ENCODE measurements at regions not wholly inside any gene's neighbourhood (a gene's known extent, or its start where the extent isn't known, plus 50 kb on each side); places are given as distances from the start of the nearest gene placed in this dataset.

DNA sequence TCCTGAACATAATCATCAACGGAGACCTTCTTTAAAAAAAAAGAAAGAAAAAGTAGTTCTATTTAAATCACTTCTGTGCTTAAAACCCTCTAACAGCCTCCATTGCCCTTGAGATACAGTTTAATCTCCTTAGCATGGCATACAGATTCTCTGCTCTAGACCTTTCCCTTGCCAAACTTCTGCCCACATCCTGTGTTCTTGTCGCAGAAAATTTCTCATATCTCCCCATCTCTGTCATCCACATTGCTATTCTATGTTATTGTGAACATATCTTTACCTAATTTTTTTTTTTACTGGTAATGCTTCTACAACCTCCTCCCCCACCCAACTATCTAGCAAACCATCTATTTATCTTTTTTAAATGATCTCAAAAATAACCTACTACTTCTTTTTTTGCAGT, 135.7 kb upstream of the PROX1 start:
- no peak for DNase-seq (ENCODE audit: low spot score in 2 of 2)
- H3K27me3 ChIP-seq, result no peaks in the 10 kb centered on the region
- no peaks in the 10 kb centered on the region for H3K4me1 ChIP-seq
- WGBS, result 31% methylated on average over 2 of the region's 2 CpGs
- TF ChIP-seq, protein P1, sequence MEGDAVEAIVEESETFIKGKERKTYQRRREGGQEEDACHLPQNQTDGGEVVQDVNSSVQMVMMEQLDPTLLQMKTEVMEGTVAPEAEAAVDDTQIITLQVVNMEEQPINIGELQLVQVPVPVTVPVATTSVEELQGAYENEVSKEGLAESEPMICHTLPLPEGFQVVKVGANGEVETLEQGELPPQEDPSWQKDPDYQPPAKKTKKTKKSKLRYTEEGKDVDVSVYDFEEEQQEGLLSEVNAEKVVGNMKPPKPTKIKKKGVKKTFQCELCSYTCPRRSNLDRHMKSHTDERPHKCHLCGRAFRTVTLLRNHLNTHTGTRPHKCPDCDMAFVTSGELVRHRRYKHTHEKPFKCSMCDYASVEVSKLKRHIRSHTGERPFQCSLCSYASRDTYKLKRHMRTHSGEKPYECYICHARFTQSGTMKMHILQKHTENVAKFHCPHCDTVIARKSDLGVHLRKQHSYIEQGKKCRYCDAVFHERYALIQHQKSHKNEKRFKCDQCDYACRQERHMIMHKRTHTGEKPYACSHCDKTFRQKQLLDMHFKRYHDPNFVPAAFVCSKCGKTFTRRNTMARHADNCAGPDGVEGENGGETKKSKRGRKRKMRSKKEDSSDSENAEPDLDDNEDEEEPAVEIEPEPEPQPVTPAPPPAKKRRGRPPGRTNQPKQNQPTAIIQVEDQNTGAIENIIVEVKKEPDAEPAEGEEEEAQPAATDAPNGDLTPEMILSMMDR (IDR thresholded peaks at IDR 0.05), result no peak
- no peak for TF ChIP-seq POLR2AphosphoS5 (IDR thresholded peaks at IDR 0.05)
- no peak for TF ChIP-seq POLR2A (IDR thresholded peaks at IDR 0.05)
- no peak for TF ChIP-seq EP300 (IDR thresholded peaks at IDR 0.05)
- no peaks in the 10 kb centered on the region for H3K9me3 ChIP-seq
- H3K36me3 ChIP-seq, result no peaks in the 10 kb centered on the region
- H3K4me3 ChIP-seq, result no peak overlapping the region
- no peak overlapping the region for H3K27ac ChIP-seq

DNA sequence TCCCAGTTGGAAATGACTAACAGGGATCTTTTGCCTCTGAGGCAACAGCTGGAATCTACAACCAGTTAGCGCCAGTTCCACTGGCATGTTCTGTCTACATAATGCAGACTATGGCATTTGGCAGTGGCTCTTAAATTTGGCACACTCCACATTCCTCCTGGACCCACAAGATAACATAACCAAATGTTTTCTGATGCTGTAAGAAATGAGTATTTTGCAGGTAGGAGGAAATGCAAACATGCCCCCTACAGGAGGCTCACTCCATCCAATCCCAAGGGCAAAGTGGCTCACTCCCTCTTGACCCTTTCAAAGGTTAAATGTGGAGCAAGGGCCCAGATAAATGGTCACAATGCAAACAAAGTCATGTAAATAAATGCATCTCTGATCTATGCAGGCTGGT, 129.2 kb upstream of the PROX1 start:
- TF ChIP-seq POLR2A (IDR thresholded peaks at IDR 0.05) (no peak), EP300 (IDR thresholded peaks at IDR 0.05) (no peak), POLR2AphosphoS5 (IDR thresholded peaks at IDR 0.05) (no peak)
- TF ChIP-seq, protein P1 (IDR thresholded peaks at IDR 0.05), result no peak
- no peak for DNase-seq (ENCODE audit: low spot score in 2 of 2)
- Histone ChIP-seq H3K27ac (no peak overlapping the region), H3K27me3 (no peaks in the 10 kb centered on the region), H3K9me3 (no peaks in the 10 kb centered on the region), H3K4me1 (no peaks in the 10 kb centered on the region), H3K4me3 (no peak overlapping the region), H3K36me3 (no peaks in the 10 kb centered on the region)
- 82% methylated on average over 1 of the region's 1 CpG for WGBS

GRCh38 chr1:213861841-213862240, 125.9 kb upstream of the PROX1 start:
- no peak overlapping the region for H3K27ac ChIP-seq
- WGBS, result 85% methylated on average over 12 of the region's 12 CpGs
- H3K4me1 ChIP-seq, result no peaks in the 10 kb centered on the region
- H3K36me3 ChIP-seq, result no peaks in the 10 kb centered on the region
- TF ChIP-seq POLR2A (IDR thresholded peaks at IDR 0.05) (no peak), POLR2AphosphoS5 (IDR thresholded peaks at IDR 0.05) (no peak), EP300 (IDR thresholded peaks at IDR 0.05) (no peak)
- TF ChIP-seq, protein P1 (IDR thresholded peaks at IDR 0.05), result no peak
- H3K27me3 ChIP-seq, result no peaks in the 10 kb centered on the region
- no peaks in the 10 kb centered on the region for H3K9me3 ChIP-seq
- no peak overlapping the region for H3K4me3 ChIP-seq
- no peak for DNase-seq (ENCODE audit: low spot score in 2 of 2)

DNA sequence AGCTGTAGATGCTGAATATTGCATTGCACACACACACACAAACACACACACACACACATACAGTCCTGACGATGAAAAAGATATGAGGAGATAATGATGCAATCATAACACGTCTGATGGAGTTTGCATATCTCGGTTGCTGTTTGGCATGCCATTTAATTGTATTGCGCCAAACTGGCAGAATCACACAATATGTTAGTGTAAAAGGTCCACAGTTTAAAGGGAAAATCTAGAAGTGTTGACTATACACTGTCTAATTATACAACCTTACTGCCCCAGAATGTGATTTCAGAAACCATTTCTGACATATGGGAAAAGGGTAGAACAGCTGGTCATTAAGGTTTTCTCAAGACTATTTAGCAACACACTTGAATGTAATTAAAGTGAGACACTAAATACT, 123.7 kb upstream of the PROX1 start:
- TF ChIP-seq, protein P1 (IDR thresholded peaks at IDR 0.05), result no peak
- TF ChIP-seq EP300 (IDR thresholded peaks at IDR 0.05), result no peak
- no peak for TF ChIP-seq POLR2AphosphoS5 (IDR thresholded peaks at IDR 0.05)
- TF ChIP-seq POLR2A (IDR thresholded peaks at IDR 0.05), result no peak
- DNase-seq (ENCODE audit: low spot score in 2 of 2), result no peak
- H3K27ac ChIP-seq, result no peak overlapping the region
- no peaks in the 10 kb centered on the region for H3K36me3 ChIP-seq
- H3K4me3 ChIP-seq, result no peak overlapping the region
- H3K9me3 ChIP-seq, result no peaks in the 10 kb centered on the region
- 47% methylated on average over 4 of the region's 4 CpGs for WGBS
- no peaks in the 10 kb centered on the region for H3K4me1 ChIP-seq
- no peaks in the 10 kb centered on the region for H3K27me3 ChIP-seq

DNA sequence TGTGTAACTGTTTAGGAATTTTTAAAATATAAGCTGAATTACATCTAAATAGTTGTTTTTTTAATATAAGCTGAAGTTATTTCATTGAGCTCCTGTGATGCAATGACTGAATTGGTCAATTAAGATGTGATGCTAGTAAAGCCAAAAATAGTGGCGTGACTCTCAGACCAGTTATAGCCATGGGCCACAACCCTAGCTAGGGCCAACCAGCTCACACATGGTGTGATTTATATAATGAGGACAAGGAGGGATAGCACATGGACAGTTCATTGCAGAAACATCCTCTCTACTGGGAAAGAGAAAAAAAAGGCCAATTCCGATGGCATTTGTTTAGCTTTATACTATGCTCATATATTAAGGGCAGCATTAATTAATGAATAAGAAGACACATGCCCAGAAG, 119.3 kb upstream of the PROX1 start:
- Histone ChIP-seq H3K4me1 (no peaks in the 10 kb centered on the region), H3K4me3 (no peak overlapping the region), H3K27ac (no peak overlapping the region), H3K27me3 (no peaks in the 10 kb centered on the region), H3K36me3 (no peaks in the 10 kb centered on the region), H3K9me3 (no peaks in the 10 kb centered on the region)
- TF ChIP-seq POLR2AphosphoS5 (IDR thresholded peaks at IDR 0.05) (no peak), EP300 (IDR thresholded peaks at IDR 0.05) (no peak), POLR2A (IDR thresholded peaks at IDR 0.05) (no peak)
- TF ChIP-seq, protein P1 (IDR thresholded peaks at IDR 0.05), result no peak
- no peak for DNase-seq (ENCODE audit: low spot score in 2 of 2)
- WGBS, result 84% methylated on average over 2 of the region's 2 CpGs
